Liver (tissue), 3 donors: ENCODE measurements at regions not wholly inside any gene's neighbourhood (a gene's known extent, or its start where the extent isn't known, plus 50 kb on each side); places are given as distances from the start of the nearest gene placed in this dataset.

Experiments used
- GABPA ChIP-seq, 2 donors: IDR thresholded peaks in 1 of 2; conservative IDR thresholded peaks in 1 of 2; 2 replicates each; pipeline ENCODE4 v1.6.1; 2016; ENCODE audit warnings: antibody characterized with exemption in 2 of 2, mild to moderate bottlenecking in 1 of 2, moderate library complexity in 1 of 2
- SP1 ChIP-seq: IDR thresholded peaks from 2 replicates; pipeline ENCODE4 v1.6.1; 2018; ENCODE audit warnings: antibody characterized with exemption, mild to moderate bottlenecking
- TAF1 ChIP-seq: conservative IDR thresholded peaks from 2 replicates; pipeline ENCODE4 v1.6.1; 2016; ENCODE audit warnings: antibody characterized with exemption, mild to moderate bottlenecking
- YY1 ChIP-seq: IDR thresholded peaks from 2 replicates; pipeline ENCODE4 v1.6.1; 2016; ENCODE audit warnings: antibody characterized with exemption, mild to moderate bottlenecking
- TF ChIP-seq, protein P1 (sequence below): fragments of 150-350 bp; IDR thresholded peaks from 2 replicates; pipeline ENCODE4 v1.5.1; 2017; ENCODE audit warnings: improper control_type of control experiment, low read depth, low read length; ENCODE audit not compliant: missing input control
- TF ChIP-seq, protein P2 (sequence below): IDR thresholded peaks from 2 replicates; pipeline ENCODE4 v1.6.1; 2016; ENCODE audit warnings: antibody characterized with exemption
- TF ChIP-seq, protein P3 (sequence below): IDR thresholded peaks from 2 replicates; pipeline ENCODE4 v1.6.1; 2016; ENCODE audit warnings: antibody characterized with exemption, mild to moderate bottlenecking
- TF ChIP-seq, protein P4 (sequence below): IDR thresholded peaks from 2 replicates; pipeline ENCODE4 v1.6.1; 2016; ENCODE audit warnings: antibody characterized with exemption
- donor health status: healthy.
- donor health status: healthy.

DNA sequence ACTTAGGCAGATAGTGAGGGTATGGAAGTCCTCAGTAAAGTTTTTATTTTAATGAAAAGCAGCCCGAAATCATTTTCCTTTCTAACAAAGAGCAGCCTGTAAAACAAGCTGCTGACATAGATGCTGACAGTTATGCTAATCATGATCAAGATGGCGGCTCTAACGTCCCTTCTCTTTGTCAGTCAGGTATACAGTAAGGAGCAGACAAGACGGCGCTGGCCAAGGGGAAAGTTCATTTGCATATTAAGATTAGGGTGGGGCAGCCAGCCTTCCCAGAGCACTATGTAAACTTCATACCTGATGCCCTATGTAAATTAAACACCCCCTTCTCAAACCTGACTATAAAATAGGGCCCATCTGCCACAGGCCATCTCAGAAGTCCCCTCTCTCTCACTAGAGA is 76.9 kb downstream of the MAGEB10 start:
- TF ChIP-seq GABPA (IDR thresholded peaks at IDR 0.05 in 1 of 2, conservative IDR thresholded peaks at IDR 0.05 in 1 of 2) (no peak), TAF1 (no peak), SP1 (no peak), YY1 (no peak)
- TF ChIP-seq, protein P1, sequence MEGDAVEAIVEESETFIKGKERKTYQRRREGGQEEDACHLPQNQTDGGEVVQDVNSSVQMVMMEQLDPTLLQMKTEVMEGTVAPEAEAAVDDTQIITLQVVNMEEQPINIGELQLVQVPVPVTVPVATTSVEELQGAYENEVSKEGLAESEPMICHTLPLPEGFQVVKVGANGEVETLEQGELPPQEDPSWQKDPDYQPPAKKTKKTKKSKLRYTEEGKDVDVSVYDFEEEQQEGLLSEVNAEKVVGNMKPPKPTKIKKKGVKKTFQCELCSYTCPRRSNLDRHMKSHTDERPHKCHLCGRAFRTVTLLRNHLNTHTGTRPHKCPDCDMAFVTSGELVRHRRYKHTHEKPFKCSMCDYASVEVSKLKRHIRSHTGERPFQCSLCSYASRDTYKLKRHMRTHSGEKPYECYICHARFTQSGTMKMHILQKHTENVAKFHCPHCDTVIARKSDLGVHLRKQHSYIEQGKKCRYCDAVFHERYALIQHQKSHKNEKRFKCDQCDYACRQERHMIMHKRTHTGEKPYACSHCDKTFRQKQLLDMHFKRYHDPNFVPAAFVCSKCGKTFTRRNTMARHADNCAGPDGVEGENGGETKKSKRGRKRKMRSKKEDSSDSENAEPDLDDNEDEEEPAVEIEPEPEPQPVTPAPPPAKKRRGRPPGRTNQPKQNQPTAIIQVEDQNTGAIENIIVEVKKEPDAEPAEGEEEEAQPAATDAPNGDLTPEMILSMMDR = no peak
- TF ChIP-seq, protein P2, sequence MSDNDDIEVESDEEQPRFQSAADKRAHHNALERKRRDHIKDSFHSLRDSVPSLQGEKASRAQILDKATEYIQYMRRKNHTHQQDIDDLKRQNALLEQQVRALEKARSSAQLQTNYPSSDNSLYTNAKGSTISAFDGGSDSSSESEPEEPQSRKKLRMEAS = no peak
- TF ChIP-seq, protein P3, sequence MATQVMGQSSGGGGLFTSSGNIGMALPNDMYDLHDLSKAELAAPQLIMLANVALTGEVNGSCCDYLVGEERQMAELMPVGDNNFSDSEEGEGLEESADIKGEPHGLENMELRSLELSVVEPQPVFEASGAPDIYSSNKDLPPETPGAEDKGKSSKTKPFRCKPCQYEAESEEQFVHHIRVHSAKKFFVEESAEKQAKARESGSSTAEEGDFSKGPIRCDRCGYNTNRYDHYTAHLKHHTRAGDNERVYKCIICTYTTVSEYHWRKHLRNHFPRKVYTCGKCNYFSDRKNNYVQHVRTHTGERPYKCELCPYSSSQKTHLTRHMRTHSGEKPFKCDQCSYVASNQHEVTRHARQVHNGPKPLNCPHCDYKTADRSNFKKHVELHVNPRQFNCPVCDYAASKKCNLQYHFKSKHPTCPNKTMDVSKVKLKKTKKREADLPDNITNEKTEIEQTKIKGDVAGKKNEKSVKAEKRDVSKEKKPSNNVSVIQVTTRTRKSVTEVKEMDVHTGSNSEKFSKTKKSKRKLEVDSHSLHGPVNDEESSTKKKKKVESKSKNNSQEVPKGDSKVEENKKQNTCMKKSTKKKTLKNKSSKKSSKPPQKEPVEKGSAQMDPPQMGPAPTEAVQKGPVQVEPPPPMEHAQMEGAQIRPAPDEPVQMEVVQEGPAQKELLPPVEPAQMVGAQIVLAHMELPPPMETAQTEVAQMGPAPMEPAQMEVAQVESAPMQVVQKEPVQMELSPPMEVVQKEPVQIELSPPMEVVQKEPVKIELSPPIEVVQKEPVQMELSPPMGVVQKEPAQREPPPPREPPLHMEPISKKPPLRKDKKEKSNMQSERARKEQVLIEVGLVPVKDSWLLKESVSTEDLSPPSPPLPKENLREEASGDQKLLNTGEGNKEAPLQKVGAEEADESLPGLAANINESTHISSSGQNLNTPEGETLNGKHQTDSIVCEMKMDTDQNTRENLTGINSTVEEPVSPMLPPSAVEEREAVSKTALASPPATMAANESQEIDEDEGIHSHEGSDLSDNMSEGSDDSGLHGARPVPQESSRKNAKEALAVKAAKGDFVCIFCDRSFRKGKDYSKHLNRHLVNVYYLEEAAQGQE = no peak
- TF ChIP-seq, protein P4, sequence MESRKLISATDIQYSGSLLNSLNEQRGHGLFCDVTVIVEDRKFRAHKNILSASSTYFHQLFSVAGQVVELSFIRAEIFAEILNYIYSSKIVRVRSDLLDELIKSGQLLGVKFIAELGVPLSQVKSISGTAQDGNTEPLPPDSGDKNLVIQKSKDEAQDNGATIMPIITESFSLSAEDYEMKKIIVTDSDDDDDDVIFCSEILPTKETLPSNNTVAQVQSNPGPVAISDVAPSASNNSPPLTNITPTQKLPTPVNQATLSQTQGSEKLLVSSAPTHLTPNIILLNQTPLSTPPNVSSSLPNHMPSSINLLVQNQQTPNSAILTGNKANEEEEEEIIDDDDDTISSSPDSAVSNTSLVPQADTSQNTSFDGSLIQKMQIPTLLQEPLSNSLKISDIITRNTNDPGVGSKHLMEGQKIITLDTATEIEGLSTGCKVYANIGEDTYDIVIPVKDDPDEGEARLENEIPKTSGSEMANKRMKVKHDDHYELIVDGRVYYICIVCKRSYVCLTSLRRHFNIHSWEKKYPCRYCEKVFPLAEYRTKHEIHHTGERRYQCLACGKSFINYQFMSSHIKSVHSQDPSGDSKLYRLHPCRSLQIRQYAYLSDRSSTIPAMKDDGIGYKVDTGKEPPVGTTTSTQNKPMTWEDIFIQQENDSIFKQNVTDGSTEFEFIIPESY = no peak
